OCI-LY1 (cell line): ENCODE measurements at regions not wholly inside any gene's neighbourhood (a gene's known extent, or its start where the extent isn't known, plus 50 kb on each side); places are given as distances from the start of the nearest gene placed in this dataset.

Source experiments
- CTCF ChIP-seq: fragments of 200-600 bp; sonication (generic), shearing (Covaris generic); IDR thresholded peaks from 2 replicates; pipeline ENCODE4 v1.5.1; 2017; ENCODE audit warnings: mild to moderate bottlenecking, antibody characterized with exemption, low read length, moderate library complexity, mixed read lengths
- EZH2 ChIP-seq: fragments of 200-600 bp; sonication (generic), shearing (Covaris generic); IDR thresholded peaks from 2 replicates; pipeline ENCODE4 v1.8.0; 2017; ENCODE audit warnings: borderline replicate concordance, mixed run types, mild to moderate bottlenecking, antibody characterized with exemption, low read length, moderate library complexity, mixed read lengths

DNA sequence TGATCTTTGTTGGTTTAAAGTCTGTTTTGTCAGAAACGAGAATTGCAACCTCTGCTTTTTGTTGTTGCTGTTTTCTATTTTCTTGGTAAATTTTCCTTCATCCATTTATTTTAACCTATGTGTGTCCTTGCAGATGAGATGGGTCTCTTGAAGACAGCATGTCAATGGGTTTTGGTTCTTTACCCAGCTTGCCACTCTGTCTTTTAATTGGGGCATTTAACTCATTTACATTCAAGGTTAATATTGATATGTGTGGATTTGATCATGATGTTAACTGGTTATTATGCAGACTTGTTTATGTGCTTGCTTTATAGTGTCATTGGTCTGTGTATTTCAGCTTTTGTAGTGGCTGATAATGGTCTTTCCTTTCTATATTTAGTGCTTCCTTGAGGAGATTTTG, 327.9 kb upstream of the SYT4 start:
- no peak for TF ChIP-seq CTCF
- TF ChIP-seq EZH2 = no peak
